ENCODE measurements at regions not wholly inside any gene's neighbourhood (a gene's known extent, or its start where the extent isn't known, plus 50 kb on each side); places are given as distances from the start of the nearest gene placed in this dataset.

DNA sequence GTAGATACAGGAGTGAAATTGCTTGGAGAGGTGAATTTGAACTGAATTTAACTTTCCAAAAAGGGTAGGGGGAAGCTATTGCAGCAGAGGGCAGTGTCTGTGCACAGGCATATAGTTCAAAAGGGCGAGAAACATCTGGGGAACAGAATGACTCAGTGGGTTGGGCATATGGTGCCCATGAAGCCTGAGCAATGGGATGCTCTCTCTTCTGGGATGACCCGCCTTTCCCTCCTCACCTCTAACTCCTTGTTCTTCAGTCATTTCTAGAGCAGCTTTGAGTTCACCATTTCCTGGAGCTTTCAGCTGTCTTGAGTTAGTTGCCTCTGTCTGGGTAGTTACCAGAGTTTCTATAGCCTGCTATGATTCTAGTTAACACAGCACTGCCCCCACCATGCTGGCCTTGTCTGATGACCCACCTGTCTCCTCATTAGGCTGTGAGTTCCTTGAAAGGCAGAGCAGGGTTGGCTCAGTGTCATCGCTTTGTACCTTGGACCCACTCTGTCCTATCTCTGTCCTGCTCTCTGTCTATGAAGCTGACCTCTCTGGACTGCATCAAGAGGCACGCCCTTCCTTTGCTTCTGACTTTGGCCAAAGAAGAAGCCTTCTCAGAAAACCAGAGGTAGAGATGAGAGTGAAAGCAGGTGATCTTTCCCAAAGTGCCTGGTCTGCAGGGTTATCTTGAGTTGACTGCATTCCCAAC, 299.6 kb upstream of the KLF4 start:
- H3K4me3 Mint-ChIP-seq, result no peak overlapping the region

DNA sequence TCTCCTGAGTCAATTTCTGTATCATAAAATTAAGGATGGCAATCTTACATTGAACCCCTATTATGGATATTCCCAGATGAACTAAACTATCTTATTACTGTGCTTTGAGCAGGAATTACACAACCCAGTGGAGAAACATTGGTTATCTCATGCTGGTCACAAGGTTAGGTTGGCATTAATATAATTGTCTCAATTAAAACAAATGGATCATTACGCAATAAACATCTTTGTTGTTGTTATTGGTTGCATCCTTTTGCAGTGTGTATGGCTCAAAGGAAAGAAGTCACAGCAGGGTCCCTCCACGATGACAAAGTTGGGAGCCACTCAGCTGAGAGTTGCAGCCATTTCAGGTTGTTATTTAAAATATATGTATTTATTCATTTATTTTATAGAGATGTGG, 297.0 kb upstream of the KLF4 start:
- Mint-ChIP-seq H3K27ac (no peak overlapping the region), H3K4me3 (no peak overlapping the region), H3K27me3 (ENCODE audit: low read depth, poor library complexity) (peaks cover 13% of the 10 kb centered on the region), H3K9me3 (no peaks in the 10 kb centered on the region), H3K36me3 (ENCODE audit: low read depth) (no peaks in the 10 kb centered on the region), H3K4me1 (no peaks in the 10 kb centered on the region)
- TF ChIP-seq, protein P1, sequence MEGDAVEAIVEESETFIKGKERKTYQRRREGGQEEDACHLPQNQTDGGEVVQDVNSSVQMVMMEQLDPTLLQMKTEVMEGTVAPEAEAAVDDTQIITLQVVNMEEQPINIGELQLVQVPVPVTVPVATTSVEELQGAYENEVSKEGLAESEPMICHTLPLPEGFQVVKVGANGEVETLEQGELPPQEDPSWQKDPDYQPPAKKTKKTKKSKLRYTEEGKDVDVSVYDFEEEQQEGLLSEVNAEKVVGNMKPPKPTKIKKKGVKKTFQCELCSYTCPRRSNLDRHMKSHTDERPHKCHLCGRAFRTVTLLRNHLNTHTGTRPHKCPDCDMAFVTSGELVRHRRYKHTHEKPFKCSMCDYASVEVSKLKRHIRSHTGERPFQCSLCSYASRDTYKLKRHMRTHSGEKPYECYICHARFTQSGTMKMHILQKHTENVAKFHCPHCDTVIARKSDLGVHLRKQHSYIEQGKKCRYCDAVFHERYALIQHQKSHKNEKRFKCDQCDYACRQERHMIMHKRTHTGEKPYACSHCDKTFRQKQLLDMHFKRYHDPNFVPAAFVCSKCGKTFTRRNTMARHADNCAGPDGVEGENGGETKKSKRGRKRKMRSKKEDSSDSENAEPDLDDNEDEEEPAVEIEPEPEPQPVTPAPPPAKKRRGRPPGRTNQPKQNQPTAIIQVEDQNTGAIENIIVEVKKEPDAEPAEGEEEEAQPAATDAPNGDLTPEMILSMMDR (IDR thresholded peaks at IDR 0.05), result no peak
- no peak for DNase-seq

More for the DNA sequence above, 299.6 kb upstream of the KLF4 start:
- TF ChIP-seq, protein P1 (IDR thresholded peaks at IDR 0.05), result no peak
- Mint-ChIP-seq H3K9me3 (no peaks in the 10 kb centered on the region), H3K27ac (no peak overlapping the region), H3K36me3 (ENCODE audit: low read depth) (no peaks in the 10 kb centered on the region), H3K27me3 (ENCODE audit: low read depth, poor library complexity) (peaks cover 8% of the 10 kb centered on the region), H3K4me1 (no peaks in the 10 kb centered on the region)
- no peak for DNase-seq

DNA sequence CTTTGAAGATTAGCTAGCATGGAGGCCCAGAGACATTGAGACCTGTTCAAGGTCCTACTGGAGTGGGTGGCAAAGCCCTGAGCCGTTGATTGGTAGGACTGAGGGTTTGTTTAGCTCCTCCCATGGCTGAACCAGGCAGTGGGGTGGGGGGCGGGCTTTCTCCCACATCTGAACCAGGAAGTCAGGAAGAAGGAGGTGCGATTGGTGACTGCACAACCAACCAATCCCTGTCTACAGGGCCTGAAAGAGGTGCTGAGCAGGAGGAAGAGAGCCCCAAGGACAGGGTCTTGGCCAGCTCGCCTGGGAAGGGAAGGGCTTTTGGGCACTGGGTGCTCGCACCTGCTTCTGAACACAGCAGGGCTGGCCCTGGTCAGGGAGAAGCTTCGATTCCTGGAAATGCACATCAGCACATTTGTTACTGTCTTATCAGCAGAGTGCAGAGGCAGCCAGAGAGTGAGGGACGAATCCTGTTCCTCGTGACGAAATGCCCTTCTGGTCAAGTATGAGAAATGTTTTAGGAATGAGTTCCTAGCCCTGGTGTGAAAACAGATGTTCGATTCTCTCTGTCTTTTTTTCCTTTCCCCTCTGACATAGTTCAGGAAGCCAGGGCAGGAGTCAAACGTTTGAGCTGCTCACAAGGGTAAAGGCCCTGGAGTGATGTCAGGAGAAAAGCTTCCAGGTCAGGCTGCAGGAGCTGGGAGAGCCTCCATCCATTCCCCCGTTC, 294.8 kb upstream of the KLF4 start:
- TF ChIP-seq, protein P1 (IDR thresholded peaks at IDR 0.05), result no peak
- no peaks in the 10 kb centered on the region for H3K9me3 Mint-ChIP-seq
- peaks cover 13% of the 10 kb centered on the region for H3K27me3 Mint-ChIP-seq (ENCODE audit: low read depth, poor library complexity)
- no peaks in the 10 kb centered on the region for H3K4me1 Mint-ChIP-seq
- H3K4me3 Mint-ChIP-seq, result no peak overlapping the region
- DNase-seq, result no peak
- H3K36me3 Mint-ChIP-seq (ENCODE audit: low read depth), result no peaks in the 10 kb centered on the region
- no peak overlapping the region for H3K27ac Mint-ChIP-seq

DNA sequence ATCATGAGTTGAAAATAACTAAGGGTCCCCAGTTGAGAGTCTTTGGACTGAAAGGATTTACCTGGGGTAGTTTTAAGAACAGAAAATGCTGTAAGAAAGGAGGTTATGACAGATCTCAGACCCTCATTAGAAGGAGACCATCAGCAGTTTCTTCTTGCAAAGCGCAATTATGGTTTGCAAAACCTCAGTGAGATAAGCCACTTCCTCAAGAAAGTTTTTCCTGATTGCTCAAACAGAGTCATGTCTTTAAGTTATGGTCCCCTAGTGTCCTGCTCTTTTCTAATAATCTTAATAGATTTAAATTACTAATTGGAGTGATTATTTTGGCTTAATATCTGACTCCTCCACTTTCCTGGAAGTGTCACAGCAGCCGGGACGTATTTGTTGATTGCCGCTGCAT, 293.2 kb upstream of the KLF4 start:
- Mint-ChIP-seq H3K9me3 (no peaks in the 10 kb centered on the region), H3K4me1 (no peaks in the 10 kb centered on the region), H3K27ac (peak overlapping the region; percentile 23), H3K27me3 (ENCODE audit: low read depth, poor library complexity) (peaks cover 9% of the 10 kb centered on the region), H3K36me3 (ENCODE audit: low read depth) (no peaks in the 10 kb centered on the region), H3K4me3 (no peak overlapping the region)
- no peak for DNase-seq
- TF ChIP-seq, protein P1 (IDR thresholded peaks at IDR 0.05), result no peak

DNA sequence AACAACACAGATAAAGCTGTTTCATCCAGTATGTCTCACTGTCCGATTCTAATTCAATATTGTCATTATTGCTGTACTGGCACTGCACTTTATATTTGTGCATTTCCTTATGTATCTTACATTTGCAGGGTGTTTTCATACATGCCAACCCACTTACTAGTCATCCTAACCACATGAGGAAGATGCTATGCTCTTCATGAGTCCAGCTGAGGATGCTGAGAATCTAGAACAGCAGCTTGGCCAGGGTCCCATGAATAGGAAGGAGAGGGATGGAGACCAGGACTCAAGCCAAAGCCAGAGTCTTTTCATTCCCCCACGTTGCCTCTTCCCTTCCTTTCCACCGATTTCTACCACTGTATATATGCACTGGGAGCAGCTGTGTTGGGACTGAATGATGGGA, 292.8 kb upstream of the KLF4 start:
- Mint-ChIP-seq H3K36me3 (ENCODE audit: low read depth) (no peaks in the 10 kb centered on the region), H3K4me1 (no peaks in the 10 kb centered on the region), H3K9me3 (no peaks in the 10 kb centered on the region), H3K27ac (no peak overlapping the region), H3K4me3 (no peak overlapping the region), H3K27me3 (ENCODE audit: low read depth, poor library complexity) (peaks cover 9% of the 10 kb centered on the region)
- TF ChIP-seq, protein P1 (IDR thresholded peaks at IDR 0.05), result no peak
- DNase-seq, result no peak

Measured in nephron progenitor cell (in vitro differentiated cells).